Upper lobe of right lung (tissue), 1 donor: ENCODE measurements at regions not wholly inside any gene's neighbourhood (a gene's known extent, or its start where the extent isn't known, plus 50 kb on each side); places are given as distances from the start of the nearest gene placed in this dataset.
"Not testable (repeated sequence)": the region's sequence is repeated elsewhere in the genome, so short reads cannot be mapped to it uniquely, and the experiment has no call there.

ENCODE experiments used
- ATAC-seq: fragments of 200-7000 bp; cut with Tn5 transposase; one replicate; pipeline ENCODE4 v1.9.1; 2020; ENCODE audit warnings: mild to moderate bottlenecking, moderate library complexity
- DNase-seq: peaks from one replicate; pipeline ENCODE4 v3.0.0-alpha.2; 2020
- H3K27ac ChIP-seq: fragments of 200-600 bp; one replicate; pipeline ENCODE4 v1.8.0; 2022
- H3K27me3 ChIP-seq: fragments of 200-600 bp; one replicate; pipeline ENCODE4 v1.8.0; 2022; ENCODE audit warnings: mild to moderate bottlenecking
- H3K36me3 ChIP-seq: fragments of 200-600 bp; one replicate; pipeline ENCODE4 v1.8.0; 2022
- H3K4me1 ChIP-seq: fragments of 200-600 bp; one replicate; pipeline ENCODE4 v1.8.0; 2022
- H3K4me3 ChIP-seq: fragments of 200-600 bp; one replicate; pipeline ENCODE4 v1.8.0; 2022; ENCODE audit warnings: mild to moderate bottlenecking
- H3K9me3 ChIP-seq: fragments of 200-600 bp; one replicate; pipeline ENCODE4 v1.8.0; 2022
- intact Hi-C: fragments of 100-400 bp; cut with DNase I; formaldehyde crosslinking; loops from one replicate; pipeline ENCODE4 v1.11.0; 2022
- TF ChIP-seq, protein P1 (sequence below): fragments of 200-600 bp; IDR thresholded peaks from one replicate; pipeline ENCODE4 v1.8.0; 2022; ENCODE audit warnings: antibody characterized with exemption
- donor health status: DM: no; HTN: yes; CAD: no; lungs with severe emphysema.

DNA sequence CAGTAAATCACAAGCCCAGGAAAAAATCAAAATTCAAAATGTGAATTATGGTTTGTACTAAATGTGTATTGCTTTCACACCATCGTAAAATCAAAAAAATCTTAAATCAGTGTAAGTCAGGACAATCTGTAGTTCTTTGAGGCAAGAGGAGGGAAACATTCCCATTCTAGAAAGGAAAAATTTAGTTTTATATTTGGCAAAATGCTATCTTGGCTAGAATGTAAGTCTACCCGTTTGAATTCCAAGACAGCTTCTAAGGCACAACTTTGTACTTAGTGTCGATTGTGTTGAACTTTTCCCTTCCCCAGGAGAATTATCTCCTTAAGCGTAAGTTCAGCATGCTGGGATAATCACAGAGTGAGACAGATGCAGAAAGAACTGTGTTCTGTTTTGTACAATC is 638.2 kb upstream of the LRRTM1 start:
- no peak for ATAC-seq
- TF ChIP-seq, protein P1, sequence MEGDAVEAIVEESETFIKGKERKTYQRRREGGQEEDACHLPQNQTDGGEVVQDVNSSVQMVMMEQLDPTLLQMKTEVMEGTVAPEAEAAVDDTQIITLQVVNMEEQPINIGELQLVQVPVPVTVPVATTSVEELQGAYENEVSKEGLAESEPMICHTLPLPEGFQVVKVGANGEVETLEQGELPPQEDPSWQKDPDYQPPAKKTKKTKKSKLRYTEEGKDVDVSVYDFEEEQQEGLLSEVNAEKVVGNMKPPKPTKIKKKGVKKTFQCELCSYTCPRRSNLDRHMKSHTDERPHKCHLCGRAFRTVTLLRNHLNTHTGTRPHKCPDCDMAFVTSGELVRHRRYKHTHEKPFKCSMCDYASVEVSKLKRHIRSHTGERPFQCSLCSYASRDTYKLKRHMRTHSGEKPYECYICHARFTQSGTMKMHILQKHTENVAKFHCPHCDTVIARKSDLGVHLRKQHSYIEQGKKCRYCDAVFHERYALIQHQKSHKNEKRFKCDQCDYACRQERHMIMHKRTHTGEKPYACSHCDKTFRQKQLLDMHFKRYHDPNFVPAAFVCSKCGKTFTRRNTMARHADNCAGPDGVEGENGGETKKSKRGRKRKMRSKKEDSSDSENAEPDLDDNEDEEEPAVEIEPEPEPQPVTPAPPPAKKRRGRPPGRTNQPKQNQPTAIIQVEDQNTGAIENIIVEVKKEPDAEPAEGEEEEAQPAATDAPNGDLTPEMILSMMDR = no peak
- H3K27ac ChIP-seq = no peak overlapping the region
- H3K4me1 ChIP-seq = no peaks in the 10 kb centered on the region
- no peak for DNase-seq
- no peaks in the 10 kb centered on the region for H3K9me3 ChIP-seq
- H3K27me3 ChIP-seq = no peaks in the 10 kb centered on the region
- H3K4me3 ChIP-seq = no peak overlapping the region
- intact Hi-C loops = no loop called here
- no peaks in the 10 kb centered on the region for H3K36me3 ChIP-seq

DNA sequence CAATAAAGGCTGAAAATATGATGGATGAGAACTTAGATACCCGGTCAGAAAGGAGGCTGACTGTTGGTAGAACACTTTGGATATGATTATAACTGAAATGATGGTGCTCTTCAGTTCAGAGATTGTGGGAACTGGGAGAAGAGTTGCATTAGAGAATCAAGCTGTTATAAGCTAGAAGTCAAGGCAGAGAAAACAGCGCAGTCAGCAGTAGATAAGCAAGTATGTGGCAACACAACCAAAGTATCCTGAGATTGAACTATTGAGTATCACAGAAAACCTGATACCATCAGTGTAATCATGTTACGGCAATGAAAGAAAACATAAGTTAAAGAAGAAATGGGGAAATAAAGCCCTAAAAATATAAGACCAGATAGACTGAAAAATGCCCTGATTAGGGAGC is 633.9 kb upstream of the LRRTM1 start:
- ATAC-seq (no peak), DNase-seq (no peak)
- intact Hi-C loops = no loop called here
- TF ChIP-seq, protein P1 = no peak
- Histone ChIP-seq H3K27me3 (no peaks in the 10 kb centered on the region), H3K36me3 (no peaks in the 10 kb centered on the region), H3K4me3 (no peak overlapping the region), H3K9me3 (no peaks in the 10 kb centered on the region), H3K27ac (no peak overlapping the region), H3K4me1 (no peaks in the 10 kb centered on the region)

DNA sequence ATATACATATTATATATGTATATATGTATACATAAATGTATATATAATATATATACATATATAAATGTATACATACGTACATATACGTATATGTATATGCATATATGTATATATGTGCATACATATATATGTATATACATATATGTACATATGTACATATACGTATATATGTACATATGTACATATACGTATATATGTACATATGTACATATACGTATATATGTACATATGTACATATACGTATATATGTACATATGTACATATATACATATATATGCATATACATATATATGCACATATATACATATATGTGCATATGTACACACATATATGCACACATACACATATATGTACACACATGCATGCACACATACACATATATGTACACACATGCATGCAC is 627.3 kb upstream of the LRRTM1 start:
- DNase-seq, H3K4me3 ChIP-seq, H3K27ac ChIP-seq, H3K4me1 ChIP-seq, H3K36me3 ChIP-seq, intact Hi-C loops, H3K9me3 ChIP-seq, ATAC-seq, H3K27me3 ChIP-seq: not testable (repeated sequence)

DNA sequence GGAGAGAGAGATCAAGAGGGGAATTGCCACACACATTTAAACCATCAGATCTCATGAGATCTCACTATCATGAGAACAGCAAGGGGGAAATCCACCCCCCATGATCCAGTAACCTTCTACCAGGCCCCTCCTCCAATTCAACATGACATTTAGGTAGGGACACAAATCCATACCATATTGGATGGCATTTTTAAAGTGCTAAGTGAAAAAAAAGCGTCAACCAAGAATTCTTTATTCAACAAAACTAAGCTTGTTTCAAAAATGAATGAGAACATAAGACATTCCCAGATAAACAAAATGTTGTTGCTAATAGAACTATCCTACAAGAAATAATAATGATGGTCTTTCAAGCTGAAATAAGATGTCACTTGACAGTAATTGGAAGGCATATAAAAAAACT is 626.2 kb upstream of the LRRTM1 start:
- Histone ChIP-seq H3K9me3 (no peaks in the 10 kb centered on the region), H3K4me3 (no peak overlapping the region), H3K27ac (no peak overlapping the region), H3K4me1 (no peaks in the 10 kb centered on the region), H3K36me3 (no peaks in the 10 kb centered on the region), H3K27me3 (no peaks in the 10 kb centered on the region)
- intact Hi-C loops = no loop called here
- no peak for DNase-seq
- ATAC-seq = no peak
- TF ChIP-seq, protein P1 = no peak

DNA sequence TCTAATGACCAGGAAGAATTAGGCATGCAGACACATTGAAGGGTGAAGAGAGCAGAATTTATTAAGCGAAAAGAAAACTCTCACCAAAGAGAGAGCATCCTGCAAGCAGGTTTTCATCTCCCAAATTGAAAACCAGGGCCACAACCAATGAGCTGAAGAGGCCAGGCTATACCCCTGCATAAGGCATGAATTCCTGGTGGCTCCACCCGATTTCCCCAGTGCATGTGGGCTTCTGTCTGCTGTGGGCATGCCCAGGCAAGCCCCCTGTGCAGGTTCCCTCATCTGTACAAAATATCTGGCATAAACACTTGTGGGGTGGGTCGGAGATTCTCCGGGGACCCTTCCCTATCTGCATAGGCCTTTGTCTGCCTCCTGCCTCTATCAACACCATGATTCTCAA is 621.6 kb upstream of the LRRTM1 start:
- ATAC-seq = no peak
- TF ChIP-seq, protein P1 = no peak
- intact Hi-C loops = no loop called here

DNA sequence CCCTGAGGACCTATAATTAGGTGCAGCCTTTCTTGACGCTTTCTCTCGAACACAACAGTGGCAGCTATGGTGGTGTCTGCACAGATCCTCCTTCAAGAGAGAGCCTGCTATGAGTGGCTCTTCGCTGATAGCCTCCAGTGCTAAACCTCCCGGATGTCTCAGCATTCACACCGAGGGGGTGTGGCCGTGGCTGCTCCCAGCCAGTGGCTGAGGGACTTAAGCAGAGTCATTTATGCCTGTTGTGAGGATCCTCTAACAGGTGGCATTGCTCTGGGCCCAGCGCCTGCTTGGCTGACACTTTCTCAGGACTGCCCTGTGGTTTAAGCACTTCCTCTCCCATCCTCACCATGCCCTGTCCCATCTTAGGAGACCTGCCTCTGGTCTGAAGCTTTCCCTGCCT is 592.0 kb upstream of the LRRTM1 start:
- H3K9me3 ChIP-seq = no peaks in the 10 kb centered on the region
- intact Hi-C loops = no loop called here
- DNase-seq (no peak), ATAC-seq (no peak)
- TF ChIP-seq, protein P1 = no peak
- no peaks in the 10 kb centered on the region for H3K27me3 ChIP-seq
- H3K4me1 ChIP-seq = no peaks in the 10 kb centered on the region
- no peak overlapping the region for H3K27ac ChIP-seq
- no peak overlapping the region for H3K4me3 ChIP-seq
- no peaks in the 10 kb centered on the region for H3K36me3 ChIP-seq

More for the DNA sequence above, 621.6 kb upstream of the LRRTM1 start:
- H3K36me3 ChIP-seq = no peaks in the 10 kb centered on the region
- no peak overlapping the region for H3K4me3 ChIP-seq
- no peaks in the 10 kb centered on the region for H3K9me3 ChIP-seq
- H3K4me1 ChIP-seq = no peaks in the 10 kb centered on the region
- no peak overlapping the region for H3K27ac ChIP-seq
- no peak for DNase-seq
- H3K27me3 ChIP-seq = no peaks in the 10 kb centered on the region
